IMR-90 (cell line): ENCODE measurements at regions not wholly inside any gene's neighbourhood (a gene's known extent, or its start where the extent isn't known, plus 50 kb on each side); places are given as distances from the start of the nearest gene placed in this dataset.

Experiments
- ATAC-seq: fragments of 200-7000 bp; cut with Tn5 transposase; 2 replicates; pipeline ENCODE4 v1.9.1; 2020; ENCODE audit warnings: low read depth, mild to moderate bottlenecking, moderate library complexity
- BruUV-seq: library from RNA; stranded (reverse); fragments of 400-500 nt; replicated peaks from 2 replicates; lab custom pipeline; 2021; lab: Mats Ljungman, UMichigan
- CTCF ChIA-PET: fragments of 300-600 bp; formaldehyde crosslinking; extraction: SDS; loops from one replicate; lab custom pipeline; 2021; ENCODE audit warnings: antibody characterized with exemption; lab: Yijun Ruan, JAX
- POLR2A ChIA-PET: fragments of 300-600 bp; sonication (Branson Sonifier 250); formaldehyde crosslinking; loops from one replicate; lab custom pipeline; 2022; ENCODE audit warnings: antibody characterized with exemption; ENCODE audit not compliant: unreplicated experiment; lab: Charles Lee
- DNase-seq: peaks from one replicate; pipeline ENCODE4 v3.0.0; 2013
- H2AFZ ChIP-seq: replicated peaks from 2 replicates; pipeline ENCODE3; 2013; ENCODE audit warnings: low read length, mild to moderate bottlenecking; ENCODE audit not compliant: poor library complexity
- H2AK5ac ChIP-seq: 2 replicates; pipeline ENCODE4 v1.6.1; 2013; ENCODE audit warnings: low read depth, low read length, inconsistent platforms
- H2AK9ac ChIP-seq: replicated peaks from 2 replicates; pipeline ENCODE3; 2013; ENCODE audit warnings: mild to moderate bottlenecking, low read depth, low read length, moderate library complexity; ENCODE audit not compliant: poor library complexity
- H2BK120ac ChIP-seq: 2 replicates; pipeline ENCODE4 v1.6.1; 2013; ENCODE audit warnings: low read depth, low read length, inconsistent platforms
- H2BK15ac ChIP-seq: 3 replicates; pipeline ENCODE4 v1.6.1; 2013; ENCODE audit warnings: low read depth, low read length, inconsistent platforms
- H2BK20ac ChIP-seq: 2 replicates; pipeline ENCODE4 v1.6.1; 2013; ENCODE audit warnings: low read depth, mild to moderate bottlenecking, inconsistent platforms, low read length, moderate library complexity
- H2BK5ac ChIP-seq: 2 replicates; pipeline ENCODE4 v1.6.1; 2013; ENCODE audit warnings: mild to moderate bottlenecking, low read depth, low read length, inconsistent platforms; ENCODE audit not compliant: poor library complexity, severe bottlenecking
- H3K14ac ChIP-seq: replicated peaks from 2 replicates; pipeline ENCODE4 v1.6.1; 2013; ENCODE audit warnings: low read depth, low read length, inconsistent platforms
- H3K18ac ChIP-seq: 2 replicates; pipeline ENCODE4 v1.6.1; 2013; ENCODE audit warnings: low read depth, low read length, control low read depth
- H3K23ac ChIP-seq: 2 replicates; pipeline ENCODE4 v1.6.1; 2013; ENCODE audit warnings: low read depth, low read length, inconsistent platforms
- H3K27ac ChIP-seq: 2 replicates; pipeline ENCODE4 v1.5.1; 2013; ENCODE audit warnings: mild to moderate bottlenecking, control low read depth, low read length; ENCODE audit not compliant: insufficient read depth
- H3K27me3 ChIP-seq: 2 replicates; pipeline ENCODE4 v1.6.1; 2013; ENCODE audit warnings: low read length; ENCODE audit not compliant: control insufficient read depth, insufficient read depth
- H3K36me3 ChIP-seq: 2 replicates; pipeline ENCODE4 v1.6.1; 2013; ENCODE audit warnings: low read length, mixed read lengths; ENCODE audit not compliant: control insufficient read depth, insufficient read depth
- H3K4ac ChIP-seq: 2 replicates; pipeline ENCODE4 v1.6.1; 2013; ENCODE audit warnings: low read depth, low read length, inconsistent platforms
- H3K4me1 ChIP-seq: 2 replicates; pipeline ENCODE4 v1.6.1; 2013; ENCODE audit warnings: low read length, mixed read lengths; ENCODE audit not compliant: control insufficient read depth, insufficient read depth
- H3K4me2 ChIP-seq: 2 replicates; pipeline ENCODE4 v1.6.1; 2013; ENCODE audit warnings: low read depth, mild to moderate bottlenecking, control low read depth, low read length, moderate library complexity
- H3K4me3 ChIP-seq: 2 replicates; pipeline ENCODE4 v1.5.1; 2013; ENCODE audit warnings: low read depth, mild to moderate bottlenecking, control low read depth, low read length, moderate library complexity; ENCODE audit not compliant: insufficient read depth
- H3K56ac ChIP-seq: 2 replicates; pipeline ENCODE4 v1.6.1; 2013; ENCODE audit warnings: low read length, inconsistent platforms; ENCODE audit not compliant: insufficient read depth; ENCODE audit errors: extremely low read depth
- H3K79me1 ChIP-seq, 2 experiments: 2 replicates each; pipeline ENCODE4 v1.6.1; 2013; ENCODE audit warnings: low read length in 2 of 2, inconsistent platforms in 1 of 2, low read depth in 1 of 2
- H3K9ac ChIP-seq: 2 replicates; pipeline ENCODE4 v1.6.1; 2013; ENCODE audit warnings: low read depth, low read length, control low read depth
- H3K9me1 ChIP-seq: 2 replicates; pipeline ENCODE4 v1.6.1; 2013; ENCODE audit warnings: low read length, inconsistent platforms; ENCODE audit not compliant: insufficient read depth
- H3K9me3 ChIP-seq: 2 replicates; pipeline ENCODE4 v1.6.1; 2013; ENCODE audit warnings: low read length; ENCODE audit not compliant: control insufficient read depth, insufficient read depth
- H4K20me1 ChIP-seq: 2 replicates; pipeline ENCODE4 v1.6.1; 2013; ENCODE audit warnings: low read length, inconsistent platforms; ENCODE audit not compliant: insufficient read depth
- H4K5ac ChIP-seq: 2 replicates; pipeline ENCODE4 v1.6.1; 2013; ENCODE audit warnings: mild to moderate bottlenecking, low read depth, low read length, control low read depth
- H4K8ac ChIP-seq, 2 experiments: 2 replicates each; pipeline ENCODE4 v1.6.1; 2013; ENCODE audit warnings: low read depth in 2 of 2, low read length in 2 of 2, control low read depth in 1 of 2, inconsistent platforms in 1 of 2
- H4K91ac ChIP-seq: 2 replicates; pipeline ENCODE4 v1.6.1; 2013; ENCODE audit warnings: low read depth, low read length, inconsistent platforms; ENCODE audit not compliant: insufficient read depth
- BHLHE40 ChIP-seq: fragments of 150-350 bp; IDR thresholded peaks from 2 replicates; pipeline ENCODE4 v1.6.1; 2016; ENCODE audit warnings: mild to moderate bottlenecking, low read depth, low read length
- CHD1 ChIP-seq: IDR thresholded peaks from 2 replicates; pipeline ENCODE4 v1.6.1; 2012; ENCODE audit warnings: low read depth, low read length, improper control_type of control experiment
- CTCF ChIP-seq: conservative IDR thresholded peaks from 2 replicates; pipeline ENCODE4 v1.5.1; 2012; ENCODE audit warnings: mild to moderate bottlenecking, low read depth, low read length, improper control_type of control experiment
- ELK1 ChIP-seq: fragments of 150-350 bp; IDR thresholded peaks from 2 replicates; pipeline ENCODE4 v1.6.1; 2016; ENCODE audit warnings: low read depth, mild to moderate bottlenecking, low read length, moderate library complexity, borderline replicate concordance
- FOS ChIP-seq: fragments of 150-350 bp; IDR thresholded peaks from 2 replicates; pipeline ENCODE4 v1.6.1; 2016; ENCODE audit warnings: low read depth, low read length
- MAFK ChIP-seq: IDR thresholded peaks from 2 replicates; pipeline ENCODE4 v1.6.1; 2012; ENCODE audit warnings: low read depth, low read length, improper control_type of control experiment
- MAZ ChIP-seq: IDR thresholded peaks from 2 replicates; pipeline ENCODE4 v1.6.1; 2012; ENCODE audit warnings: low read depth, mild to moderate bottlenecking, low read length, improper control_type of control experiment, moderate library complexity, borderline replicate concordance
- MXI1 ChIP-seq: IDR thresholded peaks from 2 replicates; pipeline ENCODE4 v1.6.1; 2012; ENCODE audit warnings: low read depth, mild to moderate bottlenecking, low read length, moderate library complexity, borderline replicate concordance
- NFE2L2 ChIP-seq: fragments of 150-350 bp; IDR thresholded peaks from 2 replicates; pipeline ENCODE4 v1.6.1; 2016; ENCODE audit warnings: low read depth, mild to moderate bottlenecking, low read length
- POLR2A ChIP-seq: IDR thresholded peaks from 2 replicates; pipeline ENCODE4 v1.6.1; 2012; ENCODE audit warnings: mild to moderate bottlenecking, low read depth, low read length
- RAD21 ChIP-seq: IDR thresholded peaks from 2 replicates; pipeline ENCODE4 v1.6.1; 2012; ENCODE audit warnings: low read length, improper control_type of control experiment
- RCOR1 ChIP-seq: IDR thresholded peaks from 2 replicates; pipeline ENCODE4 v1.6.1; 2012; ENCODE audit warnings: mild to moderate bottlenecking, low read length, improper control_type of control experiment; ENCODE audit not compliant: insufficient replicate concordance
- SMC3 ChIP-seq: fragments of 150-350 bp; IDR thresholded peaks from 2 replicates; pipeline ENCODE4 v1.6.1; 2016; ENCODE audit warnings: low read depth, mild to moderate bottlenecking, antibody characterized with exemption, low read length, moderate library complexity
- WGBS, 2 experiments: methylation state at CpG; one replicate each; pipeline versions ENCODE4 v1.1.5 to v1.1.7; 2013; ENCODE audit warnings: missing lambda C conversion rate in 2 of 2; ENCODE audit not compliant: insufficient read length in 1 of 2; ENCODE audit errors: extremely low coverage in 2 of 2; 5-methylcytosine and 5-hydroxymethylcytosine counted together
- dilution Hi-C: fragments of 300-500 bp; cut with HindIII; formaldehyde crosslinking; loops from one replicate; pipeline ENCODE4 v1.14.3; 2018; ENCODE audit warnings: low sequenced_read_pairs; ENCODE audit not compliant: unreplicated experiment
- in situ Hi-C: fragments of 300-500 bp; cut with MboI; formaldehyde crosslinking; loops from 3 replicates; pipeline ENCODE4 v1.14.3; 2019; ENCODE audit warnings: low sequenced_read_pairs, inconsistent platforms, mixed read lengths
- intact Hi-C: fragments of 100-400 bp; cut with micrococcal nuclease; formaldehyde crosslinking; loops from 2 replicates; pipeline ENCODE4 v1.10.0; 2022
- TF ChIP-seq, protein P1 (sequence below): fragments of 150-350 bp; IDR thresholded peaks from 2 replicates; pipeline ENCODE4 v1.6.1; 2017; ENCODE audit warnings: mild to moderate bottlenecking, antibody characterized with exemption, low read length, low read depth

- dilution Hi-C loops (no loop called here), intact Hi-C loops (no loop called here), in situ Hi-C loops (no loop called here)
- Histone ChIP-seq H2BK15ac (no peak overlapping the region), H3K9me3 (peaks cover 4% of the 10 kb centered on the region), H2BK120ac (no peak overlapping the region), H3K4ac (no peak overlapping the region), H3K56ac (no peak overlapping the region), H3K27me3 (no peaks in the 10 kb centered on the region), H2AFZ (no peak overlapping the region), H3K79me1 (no peaks in the 10 kb centered on the region), H3K9ac (no peak overlapping the region), H3K4me2 (no peak overlapping the region), H3K36me3 (no peaks in the 10 kb centered on the region), H3K18ac (no peak overlapping the region), H3K4me3 (no peak overlapping the region), H4K8ac (no peak overlapping the region), H4K5ac (no peak overlapping the region), H2AK9ac (no peak overlapping the region), H2AK5ac (no peak overlapping the region), H3K9me1 (no peaks in the 10 kb centered on the region), H4K91ac (no peak overlapping the region), H2BK5ac (no peak overlapping the region), H2BK20ac (no peak overlapping the region), H3K23ac (no peak overlapping the region), H3K14ac (no peak overlapping the region), H3K27ac (no peak overlapping the region), H4K20me1 (no peaks in the 10 kb centered on the region), H3K4me1 (no peaks in the 10 kb centered on the region)
- no CpG with 5 or more reads among the region's 1 CpG for WGBS, 2 experiments
- ChIA-PET POLR2A (no interaction called here), CTCF (no interaction called here)
- no TSS peak for BruUV-seq
- ATAC-seq (no peak), DNase-seq (no peak)
- no peak for TF ChIP-seq BHLHE40
- no peak for TF ChIP-seq CHD1
- TF ChIP-seq ELK1 = no peak
- TF ChIP-seq RAD21 = no peak
- no peak for TF ChIP-seq MXI1
- no peak for TF ChIP-seq FOS
- TF ChIP-seq MAFK = no peak
- TF ChIP-seq NFE2L2 = no peak
- no peak for TF ChIP-seq SMC3
- no peak for TF ChIP-seq POLR2A
- no peak for TF ChIP-seq CTCF
- TF ChIP-seq, protein P1, sequence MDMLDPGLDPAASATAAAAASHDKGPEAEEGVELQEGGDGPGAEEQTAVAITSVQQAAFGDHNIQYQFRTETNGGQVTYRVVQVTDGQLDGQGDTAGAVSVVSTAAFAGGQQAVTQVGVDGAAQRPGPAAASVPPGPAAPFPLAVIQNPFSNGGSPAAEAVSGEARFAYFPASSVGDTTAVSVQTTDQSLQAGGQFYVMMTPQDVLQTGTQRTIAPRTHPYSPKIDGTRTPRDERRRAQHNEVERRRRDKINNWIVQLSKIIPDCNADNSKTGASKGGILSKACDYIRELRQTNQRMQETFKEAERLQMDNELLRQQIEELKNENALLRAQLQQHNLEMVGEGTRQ = no peak
- TF ChIP-seq RCOR1 = no peak
- no peak for TF ChIP-seq MAZ
These were observed 2222.5 kb downstream of the LRRC4C start for GRCh38 chr11:39236916-39237315.
